ENCODE measurements at regions not wholly inside any gene's neighbourhood (a gene's known extent, or its start where the extent isn't known, plus 50 kb on each side); places are given as distances from the start of the nearest gene placed in this dataset.

DNA sequence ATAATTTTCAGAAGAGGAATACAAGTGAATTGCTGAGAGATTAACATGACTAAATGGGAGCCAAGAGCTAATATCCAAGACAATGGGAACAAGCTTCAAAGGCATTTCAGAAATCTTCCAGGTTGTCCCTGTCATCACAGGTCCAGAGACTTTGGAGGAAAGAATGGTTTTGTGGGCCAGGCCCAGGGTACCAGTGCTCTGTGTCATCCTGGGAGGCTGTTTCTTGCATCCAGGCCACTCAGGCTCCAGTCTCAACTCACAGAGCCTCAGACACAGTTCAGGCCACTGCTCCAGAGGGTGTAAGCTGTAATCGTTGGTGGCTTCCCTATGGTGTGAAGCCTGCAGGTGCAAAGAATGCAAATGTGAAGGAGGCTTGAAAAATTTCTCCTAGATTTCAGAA is 170.4 kb upstream of the NRG3 start:
- TF ChIP-seq CTCF (IDR thresholded peaks at IDR 0.05) = no peak
- TF ChIP-seq EP300 (IDR thresholded peaks at IDR 0.05) = no peak

Data from tibial nerve (tissue), 4 donors.